Tongue (tissue), 1 donor: ENCODE measurements at regions not wholly inside any gene's neighbourhood (a gene's known extent, or its start where the extent isn't known, plus 50 kb on each side); places are given as distances from the start of the nearest gene placed in this dataset.
"Not testable (repeated sequence)": the region's sequence is repeated elsewhere in the genome, so short reads cannot be mapped to it uniquely, and the experiment has no call there.

Experiments
- DNase-seq: peaks from one replicate; pipeline ENCODE4 v3.0.0-alpha.2; 2015

GRCh38 chr5:3341446-3342240, 254.0 kb upstream of the IRX1 start:
- DNase-seq, result no peak

GRCh38 chr5:3340471-3340870, 255.2 kb upstream of the IRX1 start:
- no peak for DNase-seq

- DNase-seq, result no peak
These were observed 255.9 kb upstream of the IRX1 start for GRCh38 chr5:3339798-3340115.

- peak; percentile 12 for DNase-seq
These were observed 256.4 kb upstream of the IRX1 start for GRCh38 chr5:3339092-3339797.

GRCh38 chr5:3337812-3338541, 257.7 kb upstream of the IRX1 start:
- DNase-seq, result no peak

GRCh38 chr5:3336666-3337065, 259.0 kb upstream of the IRX1 start:
- DNase-seq, result no peak

- DNase-seq, result no peak
These were observed 260.3 kb upstream of the IRX1 start for GRCh38 chr5:3335301-3335700.

- no peak for DNase-seq
These were observed 261.8 kb upstream of the IRX1 start for GRCh38 chr5:3333836-3334235.

GRCh38 chr5:3333105-3333504, 262.5 kb upstream of the IRX1 start:
- DNase-seq, result no peak

GRCh38 chr5:3331819-3332218, 263.8 kb upstream of the IRX1 start:
- DNase-seq, result no peak

- DNase-seq, result no peak
These were observed 265.2 kb upstream of the IRX1 start for GRCh38 chr5:3330442-3330841.

GRCh38 chr5:3329427-3329826, 266.2 kb upstream of the IRX1 start:
- no peak for DNase-seq

GRCh38 chr5:3326841-3327232, 268.8 kb upstream of the IRX1 start:
- DNase-seq, result no peak

- peak; percentile 66 for DNase-seq
These were observed 269.4 kb upstream of the IRX1 start for GRCh38 chr5:3325972-3326840.

GRCh38 chr5:3325201-3325971, 270.2 kb upstream of the IRX1 start:
- peak; percentile 56 for DNase-seq

GRCh38 chr5:3324421-3325101, 271.1 kb upstream of the IRX1 start:
- peak; percentile 43 for DNase-seq

GRCh38 chr5:3323966-3324365, 271.7 kb upstream of the IRX1 start:
- DNase-seq, result not testable (repeated sequence)

- DNase-seq, result no peak
These were observed 272.5 kb upstream of the IRX1 start for GRCh38 chr5:3323144-3323543.

- DNase-seq, result no peak
These were observed 273.0 kb upstream of the IRX1 start for GRCh38 chr5:3322642-3323041.

GRCh38 chr5:3321923-3322322, 273.7 kb upstream of the IRX1 start:
- no peak for DNase-seq
